ENCODE measurements at regions not wholly inside any gene's neighbourhood (a gene's known extent, or its start where the extent isn't known, plus 50 kb on each side); places are given as distances from the start of the nearest gene placed in this dataset.

DNA sequence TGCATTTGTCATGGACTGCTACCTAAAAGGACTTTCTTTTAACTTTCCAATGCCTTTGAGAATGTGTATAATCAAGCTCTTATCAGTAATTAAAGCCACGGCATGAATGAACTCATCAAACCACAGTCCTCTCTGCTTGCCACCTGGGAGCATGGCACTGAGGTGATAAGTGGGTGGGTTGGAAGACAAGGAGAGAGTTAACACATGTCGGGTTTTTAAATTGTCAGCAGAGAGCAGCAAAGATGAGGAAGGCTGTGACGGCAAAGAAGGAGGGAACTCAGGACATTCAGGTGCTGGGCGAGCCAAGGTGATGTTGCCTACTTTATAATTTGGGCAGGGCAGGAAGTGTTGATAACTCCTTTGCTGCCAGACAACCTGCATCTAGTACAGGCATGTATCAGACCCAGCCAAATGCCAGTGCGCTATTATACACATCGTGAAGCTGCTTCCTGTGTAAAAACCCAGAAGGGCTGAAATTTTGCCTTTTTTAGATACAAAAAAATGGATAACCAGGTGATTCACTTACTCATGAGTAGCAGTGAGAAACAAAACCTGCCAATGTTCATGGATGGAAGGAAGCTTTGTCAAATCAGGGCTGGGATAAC is 269.1 kb downstream of the KIF4B start:
- no peaks in the 10 kb centered on the region for H3K36me3 Mint-ChIP-seq
- no peak overlapping the region for H3K4me3 Mint-ChIP-seq
- H3K4me1 Mint-ChIP-seq (ENCODE audit: low read depth), result no peaks in the 10 kb centered on the region
- no peak overlapping the region for H3K27ac Mint-ChIP-seq
- intact Hi-C loops (cut with micrococcal nuclease), result no loop called here
- DNase-seq, result no peak
- ChIA-PET CTCF (no interaction called here), POLR2A (no interaction called here)
- peaks cover 3% of the 10 kb centered on the region for H3K9me3 Mint-ChIP-seq
- H3K27me3 Mint-ChIP-seq, result peaks cover 11% of the 10 kb centered on the region

DNA sequence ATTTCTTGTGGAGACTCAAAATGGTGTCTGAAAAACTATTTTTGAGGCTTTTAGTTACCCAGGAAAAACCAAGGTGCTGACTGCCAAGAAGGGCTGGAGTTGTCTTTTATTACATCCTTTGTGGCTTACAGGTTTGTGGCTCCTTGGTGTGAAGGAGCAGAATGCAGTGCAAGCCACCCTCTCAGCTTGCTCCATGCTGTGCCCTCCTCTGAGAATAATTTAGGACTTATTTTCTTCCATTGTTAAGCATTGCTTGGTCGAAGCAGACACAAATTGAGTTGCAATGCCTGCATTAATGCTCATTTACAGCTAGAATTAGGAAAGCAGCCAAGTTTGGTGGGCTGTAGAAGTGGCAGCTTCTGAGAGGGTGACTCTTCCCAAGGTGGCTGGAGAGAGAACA is 272.2 kb downstream of the KIF4B start:
- Mint-ChIP-seq H3K27me3 (peaks cover 11% of the 10 kb centered on the region), H3K9me3 (peaks cover 3% of the 10 kb centered on the region), H3K4me3 (no peak overlapping the region), H3K36me3 (no peaks in the 10 kb centered on the region), H3K4me1 (ENCODE audit: low read depth) (no peaks in the 10 kb centered on the region), H3K27ac (no peak overlapping the region)
- intact Hi-C loops (cut with micrococcal nuclease), result no loop called here
- POLR2A ChIA-PET, result no interaction called here
- CTCF ChIA-PET, result no interaction called here
- DNase-seq, result no peak

DNA sequence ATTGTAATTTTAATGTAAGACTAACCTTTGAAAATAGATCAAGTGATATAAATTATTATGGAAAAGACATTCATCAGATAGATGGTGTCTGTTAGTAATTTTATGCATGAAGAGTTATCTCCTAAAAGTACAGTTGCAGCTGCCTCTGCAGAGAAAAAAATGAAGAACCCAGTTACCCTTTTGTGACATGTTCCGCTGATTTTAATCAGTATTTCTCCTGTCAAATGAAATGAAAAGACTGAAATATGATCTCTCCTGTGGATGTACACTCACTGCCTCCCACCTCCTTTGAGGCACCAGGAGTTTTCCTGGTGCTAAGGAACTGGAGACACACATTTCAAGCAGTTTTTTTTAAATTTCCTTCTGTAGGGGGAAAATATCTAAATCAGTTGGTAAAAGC is 277.4 kb downstream of the KIF4B start:
- DNase-seq, result no peak
- H3K4me1 Mint-ChIP-seq (ENCODE audit: low read depth), result no peaks in the 10 kb centered on the region
- no peak overlapping the region for H3K27ac Mint-ChIP-seq
- H3K4me3 Mint-ChIP-seq, result no peak overlapping the region
- CTCF ChIA-PET, result no interaction called here
- H3K36me3 Mint-ChIP-seq, result no peaks in the 10 kb centered on the region
- intact Hi-C loops (cut with micrococcal nuclease), result no loop called here
- peaks cover 3% of the 10 kb centered on the region for H3K9me3 Mint-ChIP-seq
- H3K27me3 Mint-ChIP-seq, result peaks cover 2% of the 10 kb centered on the region
- POLR2A ChIA-PET, result no interaction called here

DNA sequence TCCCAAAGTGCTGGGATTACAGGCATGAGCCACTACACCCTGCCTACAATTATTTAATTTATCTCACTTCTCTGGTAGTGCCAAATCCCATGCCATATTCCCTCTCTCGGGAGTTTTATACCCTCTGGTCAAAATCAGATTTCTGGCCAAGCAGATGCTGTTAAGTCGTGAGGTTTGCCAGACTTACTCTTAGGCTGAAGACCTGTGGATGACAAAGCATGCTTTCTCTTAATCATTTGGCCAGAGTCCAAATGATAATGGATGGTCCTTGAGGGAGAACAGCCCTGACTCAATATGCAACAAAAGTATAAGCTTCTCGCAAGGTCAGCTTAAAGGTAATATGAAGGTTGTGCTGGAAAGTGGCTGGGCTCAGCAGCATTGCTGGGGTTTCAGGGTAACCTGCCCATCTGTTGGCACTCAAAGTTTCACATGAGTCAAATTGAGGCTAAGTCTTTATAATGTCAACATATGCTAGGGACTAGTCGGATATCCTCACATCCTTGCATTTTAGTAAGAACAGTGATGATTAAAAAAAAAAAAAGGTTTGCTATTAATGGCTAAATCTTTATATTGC is 280.1 kb downstream of the KIF4B start:
- peaks cover 3% of the 10 kb centered on the region for H3K9me3 Mint-ChIP-seq
- H3K27ac Mint-ChIP-seq, result no peak overlapping the region
- H3K36me3 Mint-ChIP-seq, result no peaks in the 10 kb centered on the region
- H3K4me3 Mint-ChIP-seq, result no peak overlapping the region
- CTCF ChIA-PET, result no interaction called here
- POLR2A ChIA-PET, result no interaction called here
- H3K27me3 Mint-ChIP-seq, result no peaks in the 10 kb centered on the region
- no peaks in the 10 kb centered on the region for H3K4me1 Mint-ChIP-seq (ENCODE audit: low read depth)
- DNase-seq, result no peak
- intact Hi-C loops (cut with micrococcal nuclease), result no loop called here

DNA sequence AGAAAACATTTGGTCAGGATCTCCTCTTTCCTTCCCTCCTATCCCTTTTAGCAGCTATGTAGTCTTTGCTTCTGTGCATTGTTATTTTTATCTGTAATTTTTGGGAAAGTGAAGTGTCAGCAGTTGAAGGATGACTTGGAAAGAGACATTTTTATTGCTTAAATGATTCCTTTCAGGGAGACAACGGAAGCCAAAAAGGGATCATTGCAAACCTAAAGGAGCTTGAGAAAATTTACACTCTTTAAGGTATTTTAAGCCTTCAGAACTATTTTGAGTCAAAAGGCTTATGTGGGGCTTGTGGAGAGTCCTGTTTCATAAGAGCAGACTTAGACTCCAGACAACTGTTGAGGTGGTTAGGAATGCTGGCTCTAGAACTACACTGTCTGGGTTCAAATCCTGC is 281.6 kb downstream of the KIF4B start:
- ChIA-PET POLR2A (no interaction called here), CTCF (no interaction called here)
- Mint-ChIP-seq H3K4me3 (no peak overlapping the region), H3K27ac (no peak overlapping the region), H3K9me3 (peaks cover 3% of the 10 kb centered on the region), H3K4me1 (ENCODE audit: low read depth) (no peaks in the 10 kb centered on the region), H3K27me3 (no peaks in the 10 kb centered on the region), H3K36me3 (no peaks in the 10 kb centered on the region)
- DNase-seq, result no peak
- intact Hi-C loops (cut with micrococcal nuclease), result no loop called here

DNA sequence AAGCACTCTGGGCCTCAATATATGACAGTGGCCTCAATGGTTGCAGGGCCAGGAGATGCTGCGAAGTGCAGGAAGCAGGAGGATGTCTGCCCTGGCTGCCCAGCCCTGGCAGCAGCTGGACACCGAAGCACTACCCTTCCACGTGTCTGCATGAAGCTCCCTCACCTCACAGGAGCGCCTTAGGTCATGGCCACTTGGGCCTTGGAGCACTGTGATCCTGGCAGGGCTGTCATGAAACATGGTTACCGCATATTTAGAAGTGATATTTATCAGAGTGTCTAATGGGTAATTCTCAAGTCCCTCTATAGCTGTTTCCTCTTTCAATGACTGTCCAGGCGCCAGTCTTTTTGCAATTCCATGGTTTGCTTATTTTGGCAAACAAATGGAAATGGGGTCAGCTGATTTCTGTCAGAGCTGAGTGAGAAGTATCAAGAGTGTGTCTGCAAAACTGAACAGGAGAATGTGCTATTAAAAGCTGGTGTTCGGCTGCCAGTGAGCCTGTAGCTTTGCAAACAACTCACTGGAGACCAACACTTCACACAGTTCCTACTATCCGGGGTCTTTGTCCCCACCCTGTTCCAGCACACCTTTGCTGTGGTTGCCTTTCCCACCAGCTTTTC is 285.9 kb downstream of the KIF4B start:
- Mint-ChIP-seq H3K4me3 (no peak overlapping the region), H3K27me3 (no peaks in the 10 kb centered on the region), H3K27ac (no peak overlapping the region), H3K9me3 (peaks cover 3% of the 10 kb centered on the region), H3K36me3 (no peaks in the 10 kb centered on the region), H3K4me1 (ENCODE audit: low read depth) (no peaks in the 10 kb centered on the region)
- intact Hi-C loops (cut with micrococcal nuclease), result no loop called here
- DNase-seq, result no peak
- POLR2A ChIA-PET, result no interaction called here
- CTCF ChIA-PET, result no interaction called here

DNA sequence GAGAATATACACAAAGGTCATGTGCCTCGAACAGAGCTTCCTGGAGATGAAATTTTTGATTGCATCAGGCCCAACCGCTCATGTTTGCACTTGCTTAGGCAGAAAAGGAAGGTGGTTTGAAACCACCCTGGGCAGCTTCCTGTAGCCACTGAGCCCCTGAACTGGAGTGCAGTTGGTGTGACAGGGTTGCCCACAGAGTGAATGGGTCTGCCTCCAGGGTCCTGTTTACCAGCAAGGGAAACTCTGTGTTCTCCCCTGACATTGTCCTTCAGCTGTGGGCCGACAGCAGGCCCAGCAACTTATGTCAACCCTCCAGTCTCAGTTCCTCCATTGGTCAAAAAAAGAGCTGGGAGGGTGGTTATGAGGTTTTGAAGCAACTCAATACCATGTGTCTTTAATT is 289.6 kb downstream of the KIF4B start:
- Mint-ChIP-seq H3K36me3 (no peaks in the 10 kb centered on the region), H3K4me3 (no peak overlapping the region), H3K9me3 (peaks cover 1% of the 10 kb centered on the region), H3K4me1 (ENCODE audit: low read depth) (no peaks in the 10 kb centered on the region), H3K27me3 (no peaks in the 10 kb centered on the region), H3K27ac (no peak overlapping the region)
- POLR2A ChIA-PET, result no interaction called here
- intact Hi-C loops (cut with micrococcal nuclease), result no loop called here
- CTCF ChIA-PET, result no interaction called here
- DNase-seq, result no peak

DNA sequence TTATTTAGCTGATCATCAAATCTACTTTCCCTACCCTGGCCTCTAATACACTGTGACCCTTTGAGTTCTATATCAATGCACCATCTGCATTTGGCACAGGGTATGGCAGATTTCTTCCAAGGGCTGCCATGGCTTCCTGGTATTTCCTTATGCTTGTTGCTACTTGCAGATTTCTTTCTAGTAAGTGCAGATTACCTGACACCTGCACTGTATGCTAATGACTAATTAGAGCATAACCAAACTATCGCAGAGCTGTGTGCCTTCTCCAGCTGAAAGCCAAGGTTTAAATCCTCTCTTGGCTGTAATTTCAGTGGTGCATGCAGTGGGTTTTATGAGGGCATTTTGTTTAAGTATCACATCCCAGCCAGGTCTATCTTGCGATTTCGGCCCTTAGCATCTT is 293.7 kb downstream of the KIF4B start:
- H3K4me1 Mint-ChIP-seq (ENCODE audit: low read depth), result no peaks in the 10 kb centered on the region
- H3K27ac Mint-ChIP-seq, result no peak overlapping the region
- H3K27me3 Mint-ChIP-seq, result no peaks in the 10 kb centered on the region
- no peak for DNase-seq
- intact Hi-C loops (cut with micrococcal nuclease), result no loop called here
- H3K36me3 Mint-ChIP-seq, result no peaks in the 10 kb centered on the region
- ChIA-PET POLR2A (no interaction called here), CTCF (no interaction called here)
- no peak overlapping the region for H3K4me3 Mint-ChIP-seq
- H3K9me3 Mint-ChIP-seq, result no peaks in the 10 kb centered on the region

DNA sequence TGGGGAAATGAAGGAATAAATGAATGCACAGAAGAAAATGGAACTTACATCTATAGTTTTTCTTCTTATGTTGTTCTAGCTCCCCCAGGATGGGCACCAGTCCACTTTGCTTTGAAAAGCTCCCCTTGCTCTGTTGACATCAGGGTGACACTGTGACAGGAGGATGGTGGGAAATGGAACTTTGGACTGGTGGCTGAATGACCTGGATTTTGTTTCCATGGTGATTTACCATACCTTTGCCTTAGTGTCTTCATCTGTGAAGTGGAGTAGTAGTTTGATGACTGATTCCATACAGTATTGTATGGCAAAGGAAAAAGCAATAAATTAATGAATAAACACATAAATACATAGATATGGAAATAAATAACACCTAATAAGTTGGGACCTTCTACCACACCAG is 294.7 kb downstream of the KIF4B start:
- CTCF ChIA-PET, result no interaction called here
- no peak overlapping the region for H3K4me3 Mint-ChIP-seq
- H3K36me3 Mint-ChIP-seq, result no peaks in the 10 kb centered on the region
- no peaks in the 10 kb centered on the region for H3K9me3 Mint-ChIP-seq
- POLR2A ChIA-PET, result no interaction called here
- intact Hi-C loops (cut with micrococcal nuclease), result no loop called here
- no peaks in the 10 kb centered on the region for H3K27me3 Mint-ChIP-seq
- DNase-seq, result no peak
- no peaks in the 10 kb centered on the region for H3K4me1 Mint-ChIP-seq (ENCODE audit: low read depth)
- H3K27ac Mint-ChIP-seq, result no peak overlapping the region

DNA sequence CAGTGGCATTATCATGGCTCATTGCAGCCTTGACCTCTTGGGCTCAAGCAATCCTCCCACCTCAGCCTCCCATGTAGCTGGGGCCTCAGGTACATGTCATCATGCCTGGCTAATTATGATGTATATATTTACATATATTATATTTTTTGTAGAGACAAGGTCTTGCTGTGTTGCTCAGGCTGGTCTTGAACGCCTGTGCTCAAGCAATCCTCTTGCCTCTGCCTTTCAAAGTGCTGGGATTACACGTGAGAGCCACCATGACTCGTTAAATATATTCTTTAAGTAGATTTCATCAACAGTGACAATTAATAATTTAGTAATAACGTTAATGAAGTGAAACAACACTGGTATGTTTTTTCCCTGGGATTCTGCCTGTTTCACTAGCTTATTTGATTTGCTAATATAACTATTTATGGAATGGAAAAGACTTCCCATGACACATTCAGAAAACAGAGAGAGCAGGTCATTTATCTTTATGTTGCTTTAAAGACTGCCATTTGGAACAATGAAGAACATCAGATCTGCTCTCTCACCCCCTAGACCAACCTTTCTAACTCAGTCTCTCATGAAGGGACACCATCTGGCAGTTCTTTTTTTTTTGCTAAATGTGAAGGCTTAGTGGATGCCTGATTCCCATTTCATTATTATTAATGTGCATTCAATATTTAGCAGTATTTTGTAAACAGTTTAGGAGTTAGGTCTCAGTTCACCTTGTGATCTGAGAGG is 295.6 kb downstream of the KIF4B start:
- ChIA-PET POLR2A (no interaction called here), CTCF (no interaction called here)
- H3K4me1 Mint-ChIP-seq (ENCODE audit: low read depth), result no peaks in the 10 kb centered on the region
- no peaks in the 10 kb centered on the region for H3K9me3 Mint-ChIP-seq
- H3K27me3 Mint-ChIP-seq, result no peaks in the 10 kb centered on the region
- DNase-seq, result no peak
- H3K27ac Mint-ChIP-seq, result no peak overlapping the region
- H3K36me3 Mint-ChIP-seq, result no peaks in the 10 kb centered on the region
- intact Hi-C loops (cut with micrococcal nuclease), result no loop called here
- no peak overlapping the region for H3K4me3 Mint-ChIP-seq

DNA sequence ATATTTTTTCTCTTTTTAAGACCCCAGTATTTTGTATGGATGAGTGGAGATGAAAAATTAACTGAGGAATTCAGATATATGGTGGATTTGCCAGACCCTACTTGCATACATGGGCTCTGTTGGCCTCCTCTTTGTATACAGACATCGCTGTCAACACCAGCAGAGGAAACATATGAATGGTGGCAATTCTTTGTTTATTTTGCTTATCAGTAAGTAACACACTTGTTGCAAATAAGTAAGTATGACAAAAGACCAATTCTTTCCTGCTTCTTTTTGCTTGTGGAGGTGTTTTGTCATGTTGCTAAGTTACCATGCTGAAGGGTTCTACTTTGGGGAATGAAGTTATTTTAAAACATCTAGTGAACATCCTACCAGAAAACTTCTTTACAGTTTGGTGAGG is 298.2 kb downstream of the KIF4B start:
- Mint-ChIP-seq H3K27me3 (no peaks in the 10 kb centered on the region), H3K4me1 (ENCODE audit: low read depth) (no peaks in the 10 kb centered on the region), H3K9me3 (peaks cover 3% of the 10 kb centered on the region), H3K36me3 (no peaks in the 10 kb centered on the region), H3K4me3 (no peak overlapping the region), H3K27ac (no peak overlapping the region)
- POLR2A ChIA-PET, result no interaction called here
- intact Hi-C loops (cut with micrococcal nuclease), result no loop called here
- no peak for DNase-seq
- CTCF ChIA-PET, result no interaction called here

DNA sequence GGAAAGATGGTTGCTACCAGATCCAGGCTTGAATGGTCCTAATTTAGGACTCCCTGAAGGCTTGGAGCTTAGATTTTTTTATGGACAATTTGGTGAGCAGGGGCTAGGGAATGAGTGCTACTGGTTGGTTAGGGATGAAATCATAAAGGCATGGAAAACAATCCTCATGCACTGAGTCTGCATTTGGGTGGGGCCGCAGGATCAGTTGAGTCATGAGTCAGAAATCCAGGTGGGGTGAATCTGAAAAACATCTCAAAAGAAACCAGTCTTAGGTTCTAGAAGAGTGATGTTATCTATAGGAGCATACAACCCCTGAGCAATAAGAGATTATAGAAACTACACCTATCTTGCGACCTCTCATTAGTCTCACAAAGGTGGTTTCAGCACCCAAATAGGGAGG is 300.0 kb downstream of the KIF4B start:
- no peak overlapping the region for H3K4me3 Mint-ChIP-seq
- no peak for DNase-seq
- peaks cover 7% of the 10 kb centered on the region for H3K9me3 Mint-ChIP-seq
- intact Hi-C loops (cut with micrococcal nuclease), result no loop called here
- no peaks in the 10 kb centered on the region for H3K27me3 Mint-ChIP-seq
- CTCF ChIA-PET, result no interaction called here
- H3K27ac Mint-ChIP-seq, result no peak overlapping the region
- no peaks in the 10 kb centered on the region for H3K4me1 Mint-ChIP-seq (ENCODE audit: low read depth)
- no peaks in the 10 kb centered on the region for H3K36me3 Mint-ChIP-seq
- POLR2A ChIA-PET, result no interaction called here

DNA sequence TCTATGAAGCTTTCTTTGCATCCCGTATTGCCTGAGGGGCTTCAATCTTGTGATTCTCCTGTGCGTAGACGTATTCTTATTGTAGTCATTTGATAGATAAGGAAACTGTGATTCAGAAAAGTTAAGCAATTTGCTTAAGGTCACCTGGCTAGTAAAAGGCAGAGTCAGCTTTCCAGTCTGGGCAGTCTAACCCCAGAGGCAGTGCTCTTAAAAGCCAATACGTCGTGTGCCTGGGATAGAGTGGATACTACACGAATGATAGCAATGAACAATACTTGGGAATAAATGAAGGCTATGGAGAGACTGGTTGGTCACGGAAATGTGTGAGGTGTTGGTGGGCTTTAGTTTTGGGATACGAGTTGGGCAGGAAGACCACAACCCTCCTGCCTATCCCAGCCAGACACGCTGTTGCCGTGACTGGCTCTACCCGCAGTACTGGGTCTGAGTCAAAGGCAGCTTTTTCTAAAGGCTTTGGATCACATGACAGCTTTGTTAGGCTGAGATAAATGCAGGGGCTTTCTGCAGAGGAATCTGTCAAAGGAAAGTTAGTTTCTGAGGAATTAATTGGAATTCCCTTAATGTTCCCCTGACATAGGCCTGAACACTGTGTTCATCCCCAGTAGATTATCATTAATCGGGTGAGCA is 302.6 kb downstream of the KIF4B start:
- H3K4me1 Mint-ChIP-seq (ENCODE audit: low read depth), result no peaks in the 10 kb centered on the region
- intact Hi-C loops (cut with micrococcal nuclease), result no loop called here
- no peak for DNase-seq
- peaks cover 7% of the 10 kb centered on the region for H3K9me3 Mint-ChIP-seq
- no peaks in the 10 kb centered on the region for H3K27me3 Mint-ChIP-seq
- H3K36me3 Mint-ChIP-seq, result no peaks in the 10 kb centered on the region
- no peak overlapping the region for H3K4me3 Mint-ChIP-seq
- no peak overlapping the region for H3K27ac Mint-ChIP-seq
- ChIA-PET POLR2A (no interaction called here), CTCF (no interaction called here)

Data from activated CD4-positive, alpha-beta memory T cell treated with anti-CD3 and anti-CD28 coated beads for 36 hours (primary cell).